Adrenal gland (tissue), 5 donors: ENCODE measurements at regions not wholly inside any gene's neighbourhood (a gene's known extent, or its start where the extent isn't known, plus 50 kb on each side); places are given as distances from the start of the nearest gene placed in this dataset.

Experiments used
- CTCF ChIP-seq, 6 experiments: fragments of 450-650 bp in 4 of 6; fragments of 200-600 bp in 2 of 6; sonication (generic) in 1 of 6; IDR thresholded peaks; 1 replicate in 5 of 6; 2 replicates in 1 of 6; pipeline versions ENCODE4 v1.5.1 to v1.8.0; 2016 to 2021; ENCODE audit warnings: antibody characterized with exemption in 6 of 6, mild to moderate bottlenecking in 2 of 6, moderate library complexity in 1 of 6
- POLR2A ChIP-seq, 2 donors: fragments of 450-650 bp; IDR thresholded peaks; one replicate each; pipeline ENCODE4 v1.6.1; 2017; ENCODE audit warnings: antibody characterized with exemption in 2 of 2, mild to moderate bottlenecking in 2 of 2, moderate library complexity in 1 of 2
- donor health status: DM: no; HTN: no; CAD: no.

GRCh38 chr3:64827019-64827418 is 139.2 kb upstream of the ADAMTS9 start:
- TF ChIP-seq CTCF (IDR thresholded peaks at IDR 0.05) (no peak), POLR2A (IDR thresholded peaks at IDR 0.05) (no peak)
